GM12864 (cell line): ENCODE measurements at regions not wholly inside any gene's neighbourhood (a gene's known extent, or its start where the extent isn't known, plus 50 kb on each side); places are given as distances from the start of the nearest gene placed in this dataset.

Experiments used
- DNase-seq: peaks from one replicate; pipeline ENCODE4 v3.0.0-alpha.2; 2011; ENCODE audit warnings: low read depth
- H3K4me3 ChIP-seq: 2 replicates; pipeline ENCODE4 v1.5.1; 2011; ENCODE audit warnings: mild to moderate bottlenecking, low read depth, low read length, control low read depth
- CTCF ChIP-seq: IDR thresholded peaks from 2 replicates; pipeline ENCODE4 v1.5.1; 2011; ENCODE audit warnings: low read depth, mild to moderate bottlenecking, moderate library complexity, low read length, control low read depth, inconsistent platforms; ENCODE audit errors: missing control alignments

- no peak for DNase-seq
- TF ChIP-seq CTCF, result no peak
- H3K4me3 ChIP-seq, result no peak overlapping the region
Measured at GRCh38 chr7:10662491-10662890, 311.2 kb upstream of the PHF14 start.

GRCh38 chr7:10662982-10663884 lies 310.4 kb upstream of the PHF14 start:
- H3K4me3 ChIP-seq, result no peak overlapping the region
- DNase-seq, result no peak
- no peak for TF ChIP-seq CTCF

GRCh38 chr7:10672186-10672585 lies 301.5 kb upstream of the PHF14 start:
- no peak overlapping the region for H3K4me3 ChIP-seq
- no peak for DNase-seq
- TF ChIP-seq CTCF, result no peak

- TF ChIP-seq CTCF, result no peak
- no peak for DNase-seq
- H3K4me3 ChIP-seq, result no peak overlapping the region
Measured at GRCh38 chr7:10677211-10677610, 296.5 kb upstream of the PHF14 start.

GRCh38 chr7:10677668-10678232 lies 295.9 kb upstream of the PHF14 start:
- no peak overlapping the region for H3K4me3 ChIP-seq
- no peak for DNase-seq
- no peak for TF ChIP-seq CTCF

GRCh38 chr7:10684606-10685005 lies 289.1 kb upstream of the PHF14 start:
- no peak overlapping the region for H3K4me3 ChIP-seq
- DNase-seq, result no peak
- no peak for TF ChIP-seq CTCF
